Left ventricle myocardium inferior (tissue), 1 donor: ENCODE measurements at regions not wholly inside any gene's neighbourhood (a gene's known extent, or its start where the extent isn't known, plus 50 kb on each side); places are given as distances from the start of the nearest gene placed in this dataset.

Experiments used
- DNase-seq: peaks from one replicate; pipeline ENCODE4 v3.0.0-alpha.2; 2020
- H3K27ac ChIP-seq: fragments of 200-600 bp; replicated peaks from 2 replicates; pipeline ENCODE4 v1.8.0; 2021
- H3K27me3 ChIP-seq: fragments of 200-600 bp; 2 replicates; pipeline ENCODE4 v1.8.0; 2021; ENCODE audit warnings: low read depth
- H3K36me3 ChIP-seq: fragments of 200-600 bp; 2 replicates; pipeline ENCODE4 v1.8.0; 2021
- H3K4me1 ChIP-seq: fragments of 200-600 bp; 2 replicates; pipeline ENCODE4 v1.8.0; 2021
- H3K4me3 ChIP-seq: fragments of 200-600 bp; 2 replicates; pipeline ENCODE4 v1.8.0; 2021; ENCODE audit warnings: mild to moderate bottlenecking, moderate library complexity
- H3K9me3 ChIP-seq: fragments of 200-600 bp; replicated peaks from 2 replicates; pipeline ENCODE4 v1.8.0; 2021
- intact Hi-C: fragments of 100-400 bp; cut with micrococcal nuclease; formaldehyde crosslinking; loops from one replicate; pipeline ENCODE4 v1.11.0; 2022
- TF ChIP-seq, protein P1 (sequence below): fragments of 200-600 bp; IDR thresholded peaks from 2 replicates; pipeline ENCODE4 v1.8.0; 2021; ENCODE audit warnings: antibody characterized with exemption, mild to moderate bottlenecking, borderline replicate concordance
- donor health status: DM: no; HTN: yes; CAD: no; lungs with severe emphysema.

DNA sequence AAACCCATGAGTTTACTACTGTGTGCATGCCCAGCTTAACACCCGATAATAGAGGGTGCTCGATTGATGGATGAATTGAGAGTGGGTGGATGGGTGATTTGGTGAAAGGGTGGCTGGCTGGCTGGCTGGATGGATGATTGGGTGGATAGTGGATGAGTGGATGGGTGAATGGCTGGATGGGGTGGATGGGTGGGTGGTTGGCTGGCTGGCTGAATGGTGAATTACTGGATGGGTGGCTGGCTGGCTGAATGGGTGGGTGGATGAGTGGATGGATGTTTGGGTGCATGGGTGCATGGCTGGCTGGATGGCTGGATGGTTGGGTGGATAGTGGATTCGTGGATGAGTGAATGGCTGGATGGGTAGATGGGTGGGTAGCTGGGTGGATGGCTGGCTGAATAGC, 201.1 kb downstream of the IRX1 start:
- no peaks in the 10 kb centered on the region for H3K27me3 ChIP-seq
- DNase-seq: no peak
- TF ChIP-seq, protein P1, sequence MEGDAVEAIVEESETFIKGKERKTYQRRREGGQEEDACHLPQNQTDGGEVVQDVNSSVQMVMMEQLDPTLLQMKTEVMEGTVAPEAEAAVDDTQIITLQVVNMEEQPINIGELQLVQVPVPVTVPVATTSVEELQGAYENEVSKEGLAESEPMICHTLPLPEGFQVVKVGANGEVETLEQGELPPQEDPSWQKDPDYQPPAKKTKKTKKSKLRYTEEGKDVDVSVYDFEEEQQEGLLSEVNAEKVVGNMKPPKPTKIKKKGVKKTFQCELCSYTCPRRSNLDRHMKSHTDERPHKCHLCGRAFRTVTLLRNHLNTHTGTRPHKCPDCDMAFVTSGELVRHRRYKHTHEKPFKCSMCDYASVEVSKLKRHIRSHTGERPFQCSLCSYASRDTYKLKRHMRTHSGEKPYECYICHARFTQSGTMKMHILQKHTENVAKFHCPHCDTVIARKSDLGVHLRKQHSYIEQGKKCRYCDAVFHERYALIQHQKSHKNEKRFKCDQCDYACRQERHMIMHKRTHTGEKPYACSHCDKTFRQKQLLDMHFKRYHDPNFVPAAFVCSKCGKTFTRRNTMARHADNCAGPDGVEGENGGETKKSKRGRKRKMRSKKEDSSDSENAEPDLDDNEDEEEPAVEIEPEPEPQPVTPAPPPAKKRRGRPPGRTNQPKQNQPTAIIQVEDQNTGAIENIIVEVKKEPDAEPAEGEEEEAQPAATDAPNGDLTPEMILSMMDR: no peak
- no peaks in the 10 kb centered on the region for H3K4me1 ChIP-seq
- H3K9me3 ChIP-seq: peaks cover 3% of the 10 kb centered on the region
- no peak overlapping the region for H3K27ac ChIP-seq
- intact Hi-C loops: no loop called here
- H3K4me3 ChIP-seq: no peak overlapping the region
- no peaks in the 10 kb centered on the region for H3K36me3 ChIP-seq

DNA sequence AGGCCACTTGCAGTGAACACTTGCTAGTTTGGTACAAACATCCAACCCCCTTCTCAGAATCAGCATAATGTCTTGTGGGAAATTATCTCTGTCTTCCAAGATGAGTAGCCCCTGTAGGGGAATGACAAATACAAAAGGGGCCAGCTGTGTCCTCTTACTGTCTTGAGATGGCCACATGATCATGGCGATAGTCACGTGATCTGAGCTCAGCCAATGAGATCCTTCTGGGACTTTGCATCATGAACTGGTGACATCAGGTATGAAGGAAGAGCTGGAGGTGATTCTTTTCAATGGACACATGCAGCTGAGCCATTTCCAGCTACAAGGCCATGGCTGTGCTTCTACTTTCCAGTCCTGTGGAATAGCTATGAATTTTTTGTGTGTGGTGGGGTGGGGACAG, 206.3 kb downstream of the IRX1 start:
- H3K9me3 ChIP-seq: peaks cover 3% of the 10 kb centered on the region
- no peaks in the 10 kb centered on the region for H3K36me3 ChIP-seq
- TF ChIP-seq, protein P1: no peak
- DNase-seq: no peak
- H3K27me3 ChIP-seq: no peaks in the 10 kb centered on the region
- H3K4me1 ChIP-seq: no peaks in the 10 kb centered on the region
- no peak overlapping the region for H3K4me3 ChIP-seq
- H3K27ac ChIP-seq: no peak overlapping the region
- intact Hi-C loops: no loop called here

DNA sequence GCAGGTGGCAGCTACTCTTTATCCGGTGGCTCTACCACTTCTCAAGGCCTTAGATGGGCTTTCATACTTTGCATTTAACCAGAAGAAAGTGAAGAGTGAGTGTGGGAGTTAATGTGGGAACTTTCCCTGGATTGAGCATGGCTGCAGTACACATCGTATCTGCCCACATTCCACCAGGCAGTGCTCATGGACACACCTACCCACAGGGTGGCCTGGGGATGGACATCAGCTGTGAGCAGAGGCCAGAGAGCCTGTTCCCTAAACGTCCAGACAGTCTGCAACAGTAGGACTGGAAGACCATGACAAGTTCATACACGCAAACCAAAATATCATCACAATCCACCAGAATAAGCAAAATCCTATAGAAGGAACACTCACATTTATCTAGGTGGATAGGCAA, 213.8 kb downstream of the IRX1 start:
- no peaks in the 10 kb centered on the region for H3K9me3 ChIP-seq
- H3K36me3 ChIP-seq: no peaks in the 10 kb centered on the region
- intact Hi-C loops: no loop called here
- H3K27ac ChIP-seq: no peak overlapping the region
- DNase-seq: no peak
- TF ChIP-seq, protein P1: no peak
- no peaks in the 10 kb centered on the region for H3K4me1 ChIP-seq
- H3K4me3 ChIP-seq: no peak overlapping the region
- no peaks in the 10 kb centered on the region for H3K27me3 ChIP-seq

DNA sequence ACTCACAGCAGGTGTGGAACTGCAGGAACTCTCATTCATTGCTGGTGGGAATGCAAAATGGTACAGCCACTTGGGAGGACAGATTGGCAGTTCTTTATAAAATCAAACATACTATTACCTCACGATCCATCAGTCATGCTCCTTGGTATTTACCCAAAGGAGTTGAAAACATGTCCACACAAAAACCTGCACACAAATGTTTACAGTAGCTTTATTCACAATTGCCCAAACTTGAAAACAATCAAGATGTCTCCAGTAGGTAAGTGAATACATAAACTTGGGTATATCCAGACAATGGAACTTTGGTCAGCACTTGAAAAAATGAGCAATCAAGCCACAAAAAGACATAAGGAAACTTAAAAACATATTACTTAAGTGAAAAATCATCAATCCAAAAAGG, 215.5 kb downstream of the IRX1 start:
- TF ChIP-seq, protein P1: no peak
- H3K4me1 ChIP-seq: no peaks in the 10 kb centered on the region
- DNase-seq: no peak
- no peak overlapping the region for H3K4me3 ChIP-seq
- H3K36me3 ChIP-seq: no peaks in the 10 kb centered on the region
- no peak overlapping the region for H3K27ac ChIP-seq
- no peaks in the 10 kb centered on the region for H3K9me3 ChIP-seq
- intact Hi-C loops: no loop called here
- no peaks in the 10 kb centered on the region for H3K27me3 ChIP-seq

DNA sequence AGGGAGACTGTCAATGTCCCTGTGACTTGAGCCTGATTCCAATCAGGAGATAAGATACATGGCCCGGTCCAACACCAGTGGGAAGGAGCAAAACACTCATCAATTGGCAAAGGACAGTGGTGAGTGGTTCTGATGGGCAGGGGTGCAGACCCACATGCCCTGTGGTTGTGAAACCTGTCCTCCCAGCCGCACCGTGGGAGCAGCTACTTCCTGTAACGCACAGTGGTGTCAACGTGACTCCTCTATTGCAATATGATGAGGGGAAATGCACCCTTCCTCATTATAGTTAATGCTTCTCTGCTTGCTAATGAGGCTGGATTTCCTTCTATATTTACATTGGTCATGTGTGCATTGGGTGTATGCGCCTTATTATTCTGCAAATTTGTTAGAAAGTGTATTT, 223.0 kb downstream of the IRX1 start:
- Histone ChIP-seq H3K4me3 (no peak overlapping the region), H3K9me3 (no peaks in the 10 kb centered on the region), H3K4me1 (peaks cover 4% of the 10 kb centered on the region), H3K36me3 (no peaks in the 10 kb centered on the region), H3K27ac (no peak overlapping the region), H3K27me3 (no peaks in the 10 kb centered on the region)
- DNase-seq: no peak
- TF ChIP-seq, protein P1: no peak
- intact Hi-C loops: no loop called here
